Astrocyte of the spinal cord (primary cell): ENCODE measurements at regions not wholly inside any gene's neighbourhood (a gene's known extent, or its start where the extent isn't known, plus 50 kb on each side); places are given as distances from the start of the nearest gene placed in this dataset.
A peak's percentile ranks its signal among the peaks of the same experiment; 100 is the strongest.

Source experiments
- DNase-seq: peaks from one replicate; pipeline ENCODE4 v3.0.0; 2011; ENCODE audit warnings: low read depth, low spot score
- H3K4me3 ChIP-seq: 2 replicates; pipeline ENCODE4 v1.5.1; 2011; ENCODE audit warnings: low read depth, mild to moderate bottlenecking, low read length, moderate library complexity
- CTCF ChIP-seq: IDR thresholded peaks from 2 replicates; pipeline ENCODE4 v1.5.1; 2012; ENCODE audit warnings: low read depth, mild to moderate bottlenecking, low read length, inconsistent platforms
- in situ Hi-C: cut with HindIII; loops from 2 replicates; pipeline ENCODE4 v1.10.0; 2017; ENCODE audit warnings: low sequenced_read_pairs

GRCh38 chr1:209367061-209367772 is 216.3 kb upstream of the CAMK1G start:
- DNase-seq: peak; percentile 59
- TF ChIP-seq CTCF: no peak
- no peak overlapping the region for H3K4me3 ChIP-seq
- in situ Hi-C loops: no loop called here

DNA sequence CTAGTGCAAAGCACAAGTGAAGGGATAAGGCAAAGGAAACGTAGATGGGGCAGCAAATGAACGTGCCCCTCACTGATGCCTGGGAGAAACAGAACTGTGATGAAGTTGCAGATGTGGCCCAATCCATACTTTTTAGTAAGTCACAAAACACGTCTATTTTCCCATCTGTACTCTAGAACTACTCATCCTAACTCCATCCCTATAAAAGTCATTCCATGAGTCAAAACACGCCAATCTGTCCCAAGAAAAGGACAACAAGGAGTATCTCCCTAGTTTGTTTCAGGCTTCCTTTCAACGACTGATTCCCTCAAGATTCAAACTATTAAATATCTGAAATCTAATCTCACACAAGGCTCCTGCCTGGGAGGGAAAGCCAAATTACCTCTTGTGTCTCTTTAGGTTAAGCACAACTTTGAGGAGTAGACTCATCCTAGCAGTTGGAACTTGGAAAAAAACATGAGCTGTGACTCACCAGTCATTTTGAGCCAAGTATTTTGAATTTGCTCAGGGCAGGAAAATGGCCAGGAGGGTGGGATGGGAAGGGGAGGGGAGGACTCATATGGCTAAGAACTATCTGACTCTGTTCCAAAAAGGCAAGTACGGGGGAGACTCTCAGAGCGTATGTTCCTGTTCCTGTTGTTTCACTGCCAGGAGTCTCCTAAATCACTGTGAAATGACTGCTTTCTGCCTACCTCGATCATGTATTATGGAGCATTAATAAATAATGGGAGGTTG is 214.5 kb upstream of the CAMK1G start:
- no peak overlapping the region for H3K4me3 ChIP-seq
- peak; percentile 95 for DNase-seq
- no peak for TF ChIP-seq CTCF
- in situ Hi-C loops: no loop called here

DNA sequence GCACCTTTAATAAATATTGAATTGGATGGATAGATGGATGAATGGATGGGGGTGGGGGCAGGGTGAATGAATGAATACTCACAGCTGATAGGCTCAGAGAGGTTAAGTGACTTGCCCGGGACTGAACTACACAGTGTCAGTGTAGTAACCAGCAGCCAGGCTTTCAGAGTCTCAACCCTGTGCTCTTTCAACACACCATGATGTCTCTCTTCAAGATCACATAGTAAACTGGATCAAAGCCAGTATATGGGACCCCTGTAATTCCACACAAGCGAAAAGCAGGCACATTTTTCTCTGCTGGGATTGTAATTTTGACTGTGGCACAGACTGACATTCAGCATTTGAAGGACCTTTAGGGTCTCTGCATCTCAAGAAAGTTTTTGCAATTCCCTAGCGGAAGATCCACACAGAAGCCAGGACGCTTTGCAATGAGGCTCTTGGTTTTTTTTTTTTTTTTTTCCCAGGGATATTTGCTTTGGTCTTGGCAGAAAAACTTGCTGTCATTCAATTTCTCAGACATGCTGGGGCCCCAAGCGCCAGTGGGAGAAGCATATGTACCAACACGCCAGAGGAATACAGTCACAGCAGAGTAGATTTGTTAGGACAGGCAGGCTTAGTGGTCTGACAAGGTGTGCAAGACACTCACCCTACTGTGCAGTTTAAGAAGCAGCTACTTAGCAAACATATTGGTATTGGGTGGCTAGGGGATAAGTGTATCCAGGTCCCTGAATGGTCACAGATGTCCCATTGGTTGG is 213.1 kb upstream of the CAMK1G start:
- no peak for TF ChIP-seq CTCF
- H3K4me3 ChIP-seq: no peak overlapping the region
- DNase-seq: no peak
- in situ Hi-C loops: no loop called here

DNA sequence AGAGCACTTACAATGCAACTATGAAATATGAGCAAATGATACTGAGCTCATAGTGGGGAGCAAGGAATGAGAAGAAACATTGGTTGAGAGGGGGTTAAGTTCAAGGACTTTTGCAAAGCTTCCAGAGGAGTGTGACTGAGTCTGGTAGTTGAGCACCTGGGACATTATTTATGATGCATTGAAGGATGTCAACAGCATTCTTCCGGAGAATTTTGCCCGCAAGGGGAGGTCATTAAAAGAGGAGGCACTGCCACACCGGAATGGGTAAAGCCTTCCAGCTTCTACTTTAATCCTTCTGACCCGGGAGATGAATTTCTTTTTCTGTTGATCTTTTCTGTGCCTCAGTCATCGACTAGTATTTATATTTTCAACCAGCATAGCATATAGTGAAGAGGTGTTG is 208.4 kb upstream of the CAMK1G start:
- TF ChIP-seq CTCF: no peak
- in situ Hi-C loops: no loop called here
- H3K4me3 ChIP-seq: no peak overlapping the region
- DNase-seq: no peak

DNA sequence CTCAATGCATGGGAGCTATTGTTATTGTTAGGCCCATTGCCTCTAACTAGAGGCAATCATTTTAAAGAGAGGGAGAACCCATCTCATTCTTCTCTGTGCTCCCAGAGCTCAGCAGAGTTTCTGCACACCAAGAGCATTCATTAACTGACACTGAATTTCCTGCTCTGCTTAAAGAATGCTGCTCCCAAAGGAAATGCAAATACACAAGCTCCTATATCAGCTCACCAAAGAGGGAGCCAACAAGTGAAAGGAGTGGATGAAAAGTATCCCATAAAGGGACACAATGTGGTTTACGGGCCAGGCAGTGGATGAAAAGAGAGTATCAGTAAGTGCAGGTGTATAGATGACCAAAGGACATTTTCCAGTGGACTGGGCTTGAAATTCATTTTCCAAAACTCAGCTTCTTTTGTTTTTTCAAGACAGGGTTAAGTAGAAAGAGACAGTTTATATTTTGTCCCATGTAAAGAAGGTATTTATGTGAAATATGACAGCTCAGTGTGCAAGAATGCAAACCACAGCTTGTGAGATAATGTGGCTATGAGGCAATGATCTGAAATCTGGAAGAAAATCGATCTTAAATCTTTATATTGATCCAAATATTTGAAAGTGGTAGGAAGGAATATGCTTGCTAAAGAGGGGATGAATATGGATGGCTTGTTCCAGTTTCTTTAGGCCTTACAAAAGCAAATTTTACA is 207.7 kb upstream of the CAMK1G start:
- in situ Hi-C loops: no loop called here
- DNase-seq: peak; percentile 46
- no peak overlapping the region for H3K4me3 ChIP-seq
- TF ChIP-seq CTCF: no peak

DNA sequence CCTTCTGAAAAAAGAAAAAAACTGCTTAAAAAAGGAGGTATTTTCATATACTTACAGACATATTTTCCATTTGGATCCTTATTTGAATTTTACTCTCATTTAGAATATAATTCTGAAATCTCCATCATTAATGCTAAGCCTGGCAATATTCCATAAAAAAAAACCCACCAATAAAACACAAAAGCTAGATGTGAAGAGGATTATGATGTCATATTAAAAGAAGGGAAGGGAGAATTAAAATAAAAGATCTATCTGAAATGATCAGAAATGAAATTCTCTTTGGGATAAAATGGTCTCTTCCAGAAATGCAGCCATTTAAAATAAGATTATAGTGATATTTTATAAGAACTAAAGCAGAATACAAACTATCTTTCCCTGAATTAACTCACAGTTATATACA is 206.7 kb upstream of the CAMK1G start:
- DNase-seq: no peak
- H3K4me3 ChIP-seq: no peak overlapping the region
- in situ Hi-C loops: no loop called here
- no peak for TF ChIP-seq CTCF
